ENCODE measurements at regions not wholly inside any gene's neighbourhood (a gene's known extent, or its start where the extent isn't known, plus 50 kb on each side); places are given as distances from the start of the nearest gene placed in this dataset.

DNA sequence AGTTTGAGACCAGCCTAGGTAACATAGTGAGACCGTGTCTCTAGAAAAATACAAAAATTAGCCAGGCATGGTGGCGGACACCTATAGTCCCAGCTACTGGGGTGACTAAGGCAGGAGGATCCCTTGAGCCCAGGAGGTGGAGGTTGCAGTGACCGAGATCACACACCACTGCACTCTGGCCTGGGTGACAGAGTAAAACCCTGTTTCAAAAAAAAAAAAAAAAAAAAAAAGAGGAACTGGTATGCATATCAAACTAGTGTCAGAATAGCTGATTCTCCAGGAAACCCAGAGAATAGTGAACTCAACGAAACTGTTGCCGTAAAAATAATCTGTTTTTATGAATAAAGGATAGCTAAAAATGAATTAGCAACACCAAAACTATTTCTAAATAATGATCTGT lies 126.6 kb upstream of the BASP1 start:
- no peak for DNase-seq (ENCODE audit: low spot score)
- POLR2A ChIA-PET (ENCODE audit: low non-redundant PET), result no interaction called here
- Histone ChIP-seq H3K4me1 (ENCODE audit: insufficient read depth, low read length, poor library complexity, severe bottlenecking) (peaks cover 8% of the 10 kb centered on the region), H3K4me3 (ENCODE audit: low read depth, low read length, poor library complexity, severe bottlenecking) (no peak overlapping the region), H3K27ac (ENCODE audit: low read depth, low read length, poor library complexity, severe bottlenecking) (no peak overlapping the region), H3K9me3 (ENCODE audit: low read depth, low read length, poor library complexity, severe bottlenecking) (no peaks in the 10 kb centered on the region), H3K36me3 (ENCODE audit: insufficient read depth, low read length, poor library complexity, severe bottlenecking) (no peaks in the 10 kb centered on the region), H3K27me3 (replicated peaks; ENCODE audit: insufficient read depth, low read depth, low read length, poor library complexity) (no peaks in the 10 kb centered on the region)
- no TSS peak for BruUV-seq (replicated peaks)
- CTCF ChIA-PET, result no interaction called here
- intact Hi-C loops (cut with micrococcal nuclease; ENCODE audit: unreplicated experiment), result no loop called here
- TF ChIP-seq EZH2 (IDR thresholded peaks at IDR 0.05; ENCODE audit: borderline replicate concordance, low read depth, low read length, poor library complexity, severe bottlenecking) (no peak), CTCF (conservative IDR thresholded peaks at IDR 0.05; ENCODE audit: low read depth, low read length) (no peak)

DNA sequence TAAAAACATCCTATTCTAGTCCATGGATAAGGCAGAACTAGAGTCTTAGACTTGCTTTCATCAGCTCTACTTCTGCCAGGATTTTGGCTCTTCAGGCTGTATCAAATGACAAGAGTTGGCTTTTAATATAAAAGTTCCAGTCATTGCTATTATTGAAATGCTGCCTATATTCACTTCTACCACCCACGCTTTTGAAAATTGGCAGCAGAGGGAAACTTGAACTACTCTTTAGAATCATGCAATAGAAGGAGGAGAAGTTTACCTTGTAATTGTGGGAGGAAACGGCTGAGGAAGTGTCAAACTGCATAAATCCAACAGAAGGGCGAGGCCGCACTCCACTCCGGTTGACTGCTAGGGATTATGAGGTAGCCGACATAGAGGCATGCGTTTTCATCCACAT lies 122.6 kb upstream of the BASP1 start:
- Histone ChIP-seq H3K4me1 (ENCODE audit: insufficient read depth, low read length, poor library complexity, severe bottlenecking) (peaks cover 14% of the 10 kb centered on the region), H3K27me3 (replicated peaks; ENCODE audit: insufficient read depth, low read depth, low read length, poor library complexity) (no peaks in the 10 kb centered on the region), H3K9me3 (ENCODE audit: low read depth, low read length, poor library complexity, severe bottlenecking) (no peaks in the 10 kb centered on the region), H3K27ac (ENCODE audit: low read depth, low read length, poor library complexity, severe bottlenecking) (peak overlapping the region; percentile 64), H3K4me3 (ENCODE audit: low read depth, low read length, poor library complexity, severe bottlenecking) (no peak overlapping the region), H3K36me3 (ENCODE audit: insufficient read depth, low read length, poor library complexity, severe bottlenecking) (no peaks in the 10 kb centered on the region)
- intact Hi-C loops (cut with micrococcal nuclease; ENCODE audit: unreplicated experiment), result no loop called here
- BruUV-seq (replicated peaks), result no TSS peak
- POLR2A ChIA-PET (ENCODE audit: low non-redundant PET), result no interaction called here
- TF ChIP-seq CTCF (conservative IDR thresholded peaks at IDR 0.05; ENCODE audit: low read depth, low read length) (no peak), EZH2 (IDR thresholded peaks at IDR 0.05; ENCODE audit: borderline replicate concordance, low read depth, low read length, poor library complexity, severe bottlenecking) (no peak)
- CTCF ChIA-PET, result no interaction called here
- peak; percentile 70 for DNase-seq (ENCODE audit: low spot score)

GRCh38 chr5:17096952-17097695 lies 120.3 kb upstream of the BASP1 start:
- Histone ChIP-seq H3K4me1 (ENCODE audit: insufficient read depth, low read length, poor library complexity, severe bottlenecking) (peaks cover 14% of the 10 kb centered on the region), H3K9me3 (ENCODE audit: low read depth, low read length, poor library complexity, severe bottlenecking) (no peaks in the 10 kb centered on the region), H3K27ac (ENCODE audit: low read depth, low read length, poor library complexity, severe bottlenecking) (no peak overlapping the region), H3K4me3 (ENCODE audit: low read depth, low read length, poor library complexity, severe bottlenecking) (no peak overlapping the region), H3K36me3 (ENCODE audit: insufficient read depth, low read length, poor library complexity, severe bottlenecking) (no peaks in the 10 kb centered on the region), H3K27me3 (replicated peaks; ENCODE audit: insufficient read depth, low read depth, low read length, poor library complexity) (no peaks in the 10 kb centered on the region)
- peak; percentile 56 for DNase-seq (ENCODE audit: low spot score)
- intact Hi-C loops (cut with micrococcal nuclease; ENCODE audit: unreplicated experiment), result no loop called here
- TF ChIP-seq EZH2 (IDR thresholded peaks at IDR 0.05; ENCODE audit: borderline replicate concordance, low read depth, low read length, poor library complexity, severe bottlenecking) (no peak), CTCF (conservative IDR thresholded peaks at IDR 0.05; ENCODE audit: low read depth, low read length) (no peak)
- ChIA-PET POLR2A (ENCODE audit: low non-redundant PET) (interaction anchor here (0.6 kb wide), 1 partner anchor 69 kb away, joined by 3 read pairs; no protein-coding TSS in a partner anchor), CTCF (no interaction called here)
- no TSS peak for BruUV-seq (replicated peaks)
